GM12874 (cell line): ENCODE measurements at regions not wholly inside any gene's neighbourhood (a gene's known extent, or its start where the extent isn't known, plus 50 kb on each side); places are given as distances from the start of the nearest gene placed in this dataset.

Source experiments
- TF ChIP-seq, protein P1 (sequence below): IDR thresholded peaks from 2 replicates; pipeline ENCODE4 v1.5.1; 2011; ENCODE audit warnings: low read depth, mild to moderate bottlenecking, control low read depth, low read length, moderate library complexity; ENCODE audit not compliant: insufficient read depth

DNA sequence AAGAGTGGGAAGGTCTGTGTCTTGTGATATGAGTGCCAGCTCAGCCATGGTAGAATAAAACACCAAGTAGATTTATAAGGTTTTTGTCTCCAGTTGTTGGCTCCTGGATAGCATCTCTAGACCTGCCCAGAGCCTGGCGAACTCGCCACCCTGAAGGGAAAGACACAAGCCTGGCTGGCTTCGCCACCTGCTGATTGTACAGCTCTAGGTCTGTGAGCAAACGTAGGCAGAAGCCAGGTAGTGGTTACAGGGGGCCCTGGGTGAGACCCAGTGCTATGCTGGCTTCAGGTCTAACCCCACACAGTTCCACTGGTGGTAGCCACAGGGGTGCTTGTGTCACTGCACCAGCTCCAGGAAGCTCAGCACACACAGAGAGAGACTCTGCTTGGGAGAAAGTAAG is 100.5 kb downstream of the BLTP1 start:
- TF ChIP-seq, protein P1, sequence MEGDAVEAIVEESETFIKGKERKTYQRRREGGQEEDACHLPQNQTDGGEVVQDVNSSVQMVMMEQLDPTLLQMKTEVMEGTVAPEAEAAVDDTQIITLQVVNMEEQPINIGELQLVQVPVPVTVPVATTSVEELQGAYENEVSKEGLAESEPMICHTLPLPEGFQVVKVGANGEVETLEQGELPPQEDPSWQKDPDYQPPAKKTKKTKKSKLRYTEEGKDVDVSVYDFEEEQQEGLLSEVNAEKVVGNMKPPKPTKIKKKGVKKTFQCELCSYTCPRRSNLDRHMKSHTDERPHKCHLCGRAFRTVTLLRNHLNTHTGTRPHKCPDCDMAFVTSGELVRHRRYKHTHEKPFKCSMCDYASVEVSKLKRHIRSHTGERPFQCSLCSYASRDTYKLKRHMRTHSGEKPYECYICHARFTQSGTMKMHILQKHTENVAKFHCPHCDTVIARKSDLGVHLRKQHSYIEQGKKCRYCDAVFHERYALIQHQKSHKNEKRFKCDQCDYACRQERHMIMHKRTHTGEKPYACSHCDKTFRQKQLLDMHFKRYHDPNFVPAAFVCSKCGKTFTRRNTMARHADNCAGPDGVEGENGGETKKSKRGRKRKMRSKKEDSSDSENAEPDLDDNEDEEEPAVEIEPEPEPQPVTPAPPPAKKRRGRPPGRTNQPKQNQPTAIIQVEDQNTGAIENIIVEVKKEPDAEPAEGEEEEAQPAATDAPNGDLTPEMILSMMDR = no peak

DNA sequence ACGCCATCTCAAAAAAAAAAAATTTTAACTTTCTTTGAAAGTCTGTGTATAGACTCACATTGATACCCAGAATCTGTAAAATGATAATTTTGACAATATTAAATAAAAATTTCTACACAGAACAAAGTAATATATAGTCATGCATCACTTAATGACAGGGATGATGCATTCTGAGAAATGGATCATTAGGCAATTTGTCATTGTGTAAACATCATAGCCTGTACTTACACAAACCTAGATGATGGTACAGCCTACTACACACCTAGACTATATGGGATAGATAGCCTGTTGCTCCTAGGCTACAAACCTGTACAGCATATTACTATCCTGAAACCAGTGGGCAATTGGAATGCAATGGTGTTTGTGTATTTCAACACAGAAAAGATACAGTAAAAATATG is 107.7 kb downstream of the BLTP1 start:
- TF ChIP-seq, protein P1 = no peak

DNA sequence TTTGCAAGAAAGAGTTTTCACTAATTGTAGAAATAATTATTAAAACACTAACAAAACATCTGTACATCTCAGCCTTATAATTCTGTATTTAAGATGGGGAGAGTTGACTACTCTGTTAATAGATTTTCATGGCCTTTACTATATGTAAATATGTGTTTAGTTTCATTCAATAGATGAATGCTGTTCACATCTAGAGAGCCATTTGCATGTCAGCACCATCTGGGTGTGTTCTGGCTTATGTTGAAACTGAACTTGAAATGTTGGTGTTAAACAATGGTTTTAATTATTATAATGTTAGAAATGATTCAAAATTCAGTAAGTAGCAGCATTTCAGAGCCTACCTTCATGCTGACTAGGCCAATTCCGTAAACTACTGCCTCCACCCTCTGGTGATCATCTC is 102.5 kb upstream of the ADAD1 start:
- TF ChIP-seq, protein P1 = no peak

DNA sequence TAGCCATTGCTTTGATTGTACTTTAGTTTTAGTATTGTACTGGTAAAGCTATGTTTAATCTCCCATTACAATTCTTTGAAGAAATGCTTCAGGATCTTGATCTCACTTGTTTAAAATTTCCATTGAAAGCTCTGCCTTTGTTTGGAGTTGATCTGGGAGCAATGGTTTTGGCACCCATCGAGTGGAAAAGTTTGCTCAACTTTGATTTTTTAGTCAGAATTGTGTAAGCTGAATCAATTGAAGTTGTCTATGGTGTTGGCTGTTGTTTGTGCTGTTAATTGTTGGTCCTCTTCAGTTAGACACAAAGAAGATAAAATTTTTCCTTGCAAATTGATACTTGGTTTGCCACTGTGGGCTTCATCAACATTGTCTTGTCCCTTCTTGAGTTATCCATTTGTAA is 99.8 kb upstream of the ADAD1 start:
- TF ChIP-seq, protein P1 = no peak

DNA sequence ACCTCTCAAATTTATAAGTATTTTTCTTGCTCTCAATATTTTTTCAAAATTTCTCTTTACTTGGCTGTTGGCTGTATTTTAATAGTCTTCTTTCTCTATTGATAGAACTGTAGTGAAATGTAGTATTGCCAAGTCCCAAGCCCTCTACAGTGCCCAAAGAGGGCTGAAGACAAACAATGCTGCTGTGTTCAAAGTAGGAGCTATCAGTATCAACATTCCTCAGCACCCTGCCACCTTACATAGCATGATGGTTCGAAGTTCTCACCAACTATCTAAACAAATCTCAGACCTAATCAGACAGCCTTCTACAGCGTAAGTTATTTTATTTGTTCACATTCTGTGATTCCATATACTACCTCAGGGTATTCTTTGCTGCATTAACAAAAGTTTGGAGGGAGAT is 99.1 kb upstream of the ADAD1 start:
- TF ChIP-seq, protein P1 = no peak

DNA sequence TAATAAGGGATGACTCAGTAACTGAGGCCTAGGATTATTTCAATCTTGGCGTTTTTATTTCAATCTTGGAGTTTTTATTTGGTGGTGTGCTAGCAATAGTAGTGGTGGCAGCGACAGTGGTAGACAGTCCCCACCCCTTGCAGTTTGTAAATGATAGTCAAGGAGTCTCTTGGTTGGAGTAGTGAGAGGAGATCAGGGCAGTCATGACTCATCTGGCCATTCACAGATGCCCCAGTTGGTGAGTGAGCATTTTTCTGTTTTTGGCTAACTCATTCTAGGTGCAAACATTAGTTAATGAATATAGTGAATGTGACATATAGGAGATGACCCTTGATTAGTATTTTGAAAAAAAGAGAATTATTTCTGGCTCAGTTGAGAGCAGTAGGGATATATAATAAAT is 93.5 kb upstream of the ADAD1 start:
- TF ChIP-seq, protein P1 = no peak

DNA sequence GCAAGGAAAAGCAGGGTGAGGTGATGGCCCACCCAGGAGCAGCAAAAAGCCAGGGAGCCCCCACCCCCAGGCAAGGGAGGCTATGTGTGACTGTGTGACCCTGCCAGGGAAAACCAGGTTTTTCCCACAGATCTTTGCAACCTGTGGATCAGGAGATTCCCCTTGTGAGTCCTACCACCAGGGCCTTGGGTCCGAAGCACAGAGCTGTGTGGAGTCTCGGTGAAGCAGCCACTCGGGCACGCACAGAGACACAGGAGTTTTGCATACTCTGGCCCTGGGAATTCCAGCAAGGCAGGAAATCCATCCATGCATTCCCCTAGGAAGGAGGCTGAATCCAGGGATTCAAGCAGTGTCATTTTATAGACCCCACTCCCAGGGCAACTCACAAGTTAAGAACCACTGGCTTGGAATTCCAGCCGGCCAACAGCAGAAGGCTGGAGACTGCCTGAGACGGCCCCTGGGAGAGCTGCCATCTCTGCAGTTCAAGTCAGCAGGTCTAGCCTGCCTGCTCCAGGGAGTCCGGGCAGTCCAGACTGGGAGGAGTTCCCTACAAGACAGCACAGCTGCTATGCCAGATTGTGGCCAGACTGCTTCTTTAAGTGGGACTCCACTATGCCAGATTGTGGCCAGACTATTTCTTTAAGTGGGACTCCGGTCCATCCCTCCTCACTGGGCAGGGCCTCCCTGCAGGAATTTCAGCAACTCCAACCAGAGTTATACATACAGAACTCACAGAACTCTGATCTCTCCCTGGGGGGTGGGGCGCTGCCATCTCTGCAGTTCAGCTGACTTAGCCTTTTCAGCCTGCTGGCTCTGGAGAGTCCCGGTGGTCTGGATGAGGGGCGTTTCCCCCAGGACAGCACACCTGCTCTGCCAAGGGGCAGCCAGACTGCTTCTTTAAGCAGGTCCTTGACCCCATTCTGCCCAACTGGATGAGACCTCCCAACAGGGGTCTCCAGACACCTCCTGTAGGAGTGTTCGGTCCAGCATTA is 85.1 kb upstream of the ADAD1 start:
- TF ChIP-seq, protein P1 = no peak
